ENCODE measurements at regions not wholly inside any gene's neighbourhood (a gene's known extent, or its start where the extent isn't known, plus 50 kb on each side); places are given as distances from the start of the nearest gene placed in this dataset.

DNA sequence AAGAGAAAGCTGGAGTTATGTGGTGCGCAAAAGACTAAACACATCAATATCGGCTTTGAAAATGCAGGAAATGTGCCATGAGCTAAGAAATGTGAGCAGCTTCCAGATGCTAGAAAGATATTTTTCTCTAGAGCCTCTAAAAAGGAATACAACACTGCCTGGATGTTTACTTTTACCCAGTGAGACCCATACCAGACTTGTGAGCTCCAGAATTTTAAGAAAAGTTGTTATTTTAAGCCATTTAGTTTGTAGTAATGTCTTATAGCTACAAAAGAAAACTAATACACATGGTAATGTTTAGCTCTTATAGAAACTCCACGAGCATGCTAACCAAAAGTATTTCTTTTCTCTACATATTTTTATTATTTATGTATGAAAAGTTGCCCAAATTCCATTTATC, 1389.4 kb downstream of the C4orf33 start:
- H3K4me2 ChIP-seq: no peak overlapping the region
- no peak for FAIRE-seq
- ChIA-PET POLR2A (no interaction called here), CTCF (no interaction called here)
- TF ChIP-seq, protein P1, sequence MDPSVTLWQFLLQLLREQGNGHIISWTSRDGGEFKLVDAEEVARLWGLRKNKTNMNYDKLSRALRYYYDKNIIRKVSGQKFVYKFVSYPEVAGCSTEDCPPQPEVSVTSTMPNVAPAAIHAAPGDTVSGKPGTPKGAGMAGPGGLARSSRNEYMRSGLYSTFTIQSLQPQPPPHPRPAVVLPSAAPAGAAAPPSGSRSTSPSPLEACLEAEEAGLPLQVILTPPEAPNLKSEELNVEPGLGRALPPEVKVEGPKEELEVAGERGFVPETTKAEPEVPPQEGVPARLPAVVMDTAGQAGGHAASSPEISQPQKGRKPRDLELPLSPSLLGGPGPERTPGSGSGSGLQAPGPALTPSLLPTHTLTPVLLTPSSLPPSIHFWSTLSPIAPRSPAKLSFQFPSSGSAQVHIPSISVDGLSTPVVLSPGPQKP (IDR thresholded peaks at IDR 0.05; ENCODE audit: low read depth, low read length): no peak
- H3K9me3 ChIP-seq: no peaks in the 10 kb centered on the region
- H3K4me3 ChIP-seq: no peak overlapping the region
- no peak for ATAC-seq
- no peak for DNase-seq (ENCODE audit: low read depth in 1 of 2, low spot score in 1 of 2)
- H3K27ac ChIP-seq: no peak overlapping the region
- no peaks in the 10 kb centered on the region for H3K4me1 ChIP-seq
- WGBS (ENCODE audit: missing lambda C conversion rate): 45% methylated on average over 3 of the region's 3 CpGs

DNA sequence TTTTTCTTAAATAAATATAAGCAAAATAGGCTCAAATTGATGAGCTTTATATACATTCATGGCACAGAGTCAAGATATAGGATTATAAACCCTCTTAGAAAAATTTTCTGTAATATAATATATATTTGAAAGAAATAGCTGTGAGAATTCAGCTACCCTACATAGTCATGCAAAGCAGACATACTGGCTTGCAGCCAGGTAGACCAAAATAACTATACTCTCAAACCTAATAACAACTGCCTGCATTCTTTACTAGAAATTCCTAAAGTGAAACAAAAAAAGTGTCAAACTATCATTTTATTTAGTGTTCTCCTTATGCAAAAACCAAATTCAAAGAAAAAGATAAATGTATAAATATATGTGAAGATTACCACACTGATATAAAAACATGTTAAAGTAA, 1390.2 kb downstream of the C4orf33 start:
- TF ChIP-seq, protein P1 (IDR thresholded peaks at IDR 0.05; ENCODE audit: low read depth, low read length): no peak
- TF ChIP-seq POLR2A (IDR thresholded peaks at IDR 0.05; ENCODE audit: low read length): no peak
- TF ChIP-seq SMC3 (IDR thresholded peaks at IDR 0.05): no peak
- no peak for TF ChIP-seq EHMT2 (IDR thresholded peaks at IDR 0.05; ENCODE audit: low read depth)
- no peak for TF ChIP-seq HOXB5 (CRISPR knock-in tag; IDR thresholded peaks at IDR 0.05)
- TF ChIP-seq, protein P2, sequence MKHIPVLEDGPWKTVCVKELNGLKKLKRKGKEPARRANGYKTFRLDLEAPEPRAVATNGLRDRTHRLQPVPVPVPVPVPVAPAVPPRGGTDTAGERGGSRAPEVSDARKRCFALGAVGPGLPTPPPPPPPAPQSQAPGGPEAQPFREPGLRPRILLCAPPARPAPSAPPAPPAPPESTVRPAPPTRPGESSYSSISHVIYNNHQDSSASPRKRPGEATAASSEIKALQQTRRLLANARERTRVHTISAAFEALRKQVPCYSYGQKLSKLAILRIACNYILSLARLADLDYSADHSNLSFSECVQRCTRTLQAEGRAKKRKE (CRISPR knock-in tag; IDR thresholded peaks at IDR 0.05; ENCODE audit: low read depth): no peak
- no peak for TF ChIP-seq MAZ (IDR thresholded peaks at IDR 0.05; ENCODE audit: borderline replicate concordance, low read depth, low read length)
- no peak for TF ChIP-seq MAFK (IDR thresholded peaks at IDR 0.05; ENCODE audit: partially characterized antibody)
- TF ChIP-seq HOXB13 (CRISPR knock-in tag; IDR thresholded peaks at IDR 0.05; ENCODE audit: low read depth): no peak
- TF ChIP-seq SREBF2 (IDR thresholded peaks at IDR 0.05): no peak
- TF ChIP-seq, protein P3, sequence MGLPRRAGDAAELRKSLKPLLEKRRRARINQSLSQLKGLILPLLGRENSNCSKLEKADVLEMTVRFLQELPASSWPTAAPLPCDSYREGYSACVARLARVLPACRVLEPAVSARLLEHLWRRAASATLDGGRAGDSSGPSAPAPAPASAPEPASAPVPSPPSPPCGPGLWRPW (IDR thresholded peaks at IDR 0.05): no peak
- TF ChIP-seq, protein P4, sequence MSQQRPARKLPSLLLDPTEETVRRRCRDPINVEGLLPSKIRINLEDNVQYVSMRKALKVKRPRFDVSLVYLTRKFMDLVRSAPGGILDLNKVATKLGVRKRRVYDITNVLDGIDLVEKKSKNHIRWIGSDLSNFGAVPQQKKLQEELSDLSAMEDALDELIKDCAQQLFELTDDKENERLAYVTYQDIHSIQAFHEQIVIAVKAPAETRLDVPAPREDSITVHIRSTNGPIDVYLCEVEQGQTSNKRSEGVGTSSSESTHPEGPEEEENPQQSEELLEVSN (IDR thresholded peaks at IDR 0.05; ENCODE audit: borderline replicate concordance, low read depth): no peak
- TF ChIP-seq RCOR1 (IDR thresholded peaks at IDR 0.05; ENCODE audit: low read depth, low read length): no peak
- TF ChIP-seq, protein P5, sequence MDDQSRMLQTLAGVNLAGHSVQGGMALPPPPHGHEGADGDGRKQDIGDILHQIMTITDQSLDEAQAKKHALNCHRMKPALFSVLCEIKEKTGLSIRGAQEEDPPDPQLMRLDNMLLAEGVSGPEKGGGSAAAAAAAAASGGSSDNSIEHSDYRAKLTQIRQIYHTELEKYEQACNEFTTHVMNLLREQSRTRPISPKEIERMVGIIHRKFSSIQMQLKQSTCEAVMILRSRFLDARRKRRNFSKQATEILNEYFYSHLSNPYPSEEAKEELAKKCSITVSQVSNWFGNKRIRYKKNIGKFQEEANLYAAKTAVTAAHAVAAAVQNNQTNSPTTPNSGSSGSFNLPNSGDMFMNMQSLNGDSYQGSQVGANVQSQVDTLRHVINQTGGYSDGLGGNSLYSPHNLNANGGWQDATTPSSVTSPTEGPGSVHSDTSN (IDR thresholded peaks at IDR 0.05): no peak
- TF ChIP-seq HEYL (CRISPR knock-in tag; IDR thresholded peaks at IDR 0.05): no peak
- no peak for TF ChIP-seq RNF2 (IDR thresholded peaks at IDR 0.05; ENCODE audit: borderline replicate concordance, low read depth)
- TF ChIP-seq FOSB (CRISPR knock-in tag; IDR thresholded peaks at IDR 0.05): no peak
- TF ChIP-seq, protein P6, sequence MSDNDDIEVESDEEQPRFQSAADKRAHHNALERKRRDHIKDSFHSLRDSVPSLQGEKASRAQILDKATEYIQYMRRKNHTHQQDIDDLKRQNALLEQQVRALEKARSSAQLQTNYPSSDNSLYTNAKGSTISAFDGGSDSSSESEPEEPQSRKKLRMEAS (IDR thresholded peaks at IDR 0.05): no peak
- no peak for TF ChIP-seq RARB (CRISPR knock-in tag; IDR thresholded peaks at IDR 0.05)
- TF ChIP-seq CBX8 (IDR thresholded peaks at IDR 0.05): no peak
- no peaks in the 10 kb centered on the region for H3K9me3 ChIP-seq
- POLR2A ChIA-PET: no interaction called here
- FAIRE-seq (no peak), ATAC-seq (no peak), DNase-seq (ENCODE audit: low read depth in 1 of 2, low spot score in 1 of 2) (no peak)
- CTCF ChIA-PET: no interaction called here
- no peak overlapping the region for H3K4me2 ChIP-seq
- no peak overlapping the region for H3K27ac ChIP-seq
- H3K4me3 ChIP-seq: no peak overlapping the region
- H3K4me1 ChIP-seq: no peaks in the 10 kb centered on the region

DNA sequence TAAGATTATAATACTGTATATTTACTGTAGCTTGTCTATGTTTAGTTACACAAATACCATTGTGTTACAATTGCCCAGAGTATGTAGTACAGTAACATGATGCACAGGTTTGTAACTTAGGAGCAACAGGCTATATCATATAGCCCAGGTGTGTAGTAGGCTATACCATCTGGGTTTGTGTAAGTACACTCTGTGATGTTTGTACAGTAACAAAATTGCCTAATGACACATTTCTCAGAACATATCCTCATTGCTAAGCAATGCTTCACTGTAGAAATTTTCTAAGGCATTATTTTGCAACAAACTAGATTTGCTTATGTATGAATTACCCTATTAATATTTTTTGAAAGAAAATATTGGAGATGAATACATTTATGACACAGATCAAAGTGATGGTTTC, 1390.9 kb downstream of the C4orf33 start:
- ATAC-seq (no peak), DNase-seq (ENCODE audit: low read depth in 1 of 2, low spot score in 1 of 2) (no peak), FAIRE-seq (no peak)
- no peaks in the 10 kb centered on the region for H3K4me1 ChIP-seq
- no peak overlapping the region for H3K4me2 ChIP-seq
- TF ChIP-seq, protein P7, sequence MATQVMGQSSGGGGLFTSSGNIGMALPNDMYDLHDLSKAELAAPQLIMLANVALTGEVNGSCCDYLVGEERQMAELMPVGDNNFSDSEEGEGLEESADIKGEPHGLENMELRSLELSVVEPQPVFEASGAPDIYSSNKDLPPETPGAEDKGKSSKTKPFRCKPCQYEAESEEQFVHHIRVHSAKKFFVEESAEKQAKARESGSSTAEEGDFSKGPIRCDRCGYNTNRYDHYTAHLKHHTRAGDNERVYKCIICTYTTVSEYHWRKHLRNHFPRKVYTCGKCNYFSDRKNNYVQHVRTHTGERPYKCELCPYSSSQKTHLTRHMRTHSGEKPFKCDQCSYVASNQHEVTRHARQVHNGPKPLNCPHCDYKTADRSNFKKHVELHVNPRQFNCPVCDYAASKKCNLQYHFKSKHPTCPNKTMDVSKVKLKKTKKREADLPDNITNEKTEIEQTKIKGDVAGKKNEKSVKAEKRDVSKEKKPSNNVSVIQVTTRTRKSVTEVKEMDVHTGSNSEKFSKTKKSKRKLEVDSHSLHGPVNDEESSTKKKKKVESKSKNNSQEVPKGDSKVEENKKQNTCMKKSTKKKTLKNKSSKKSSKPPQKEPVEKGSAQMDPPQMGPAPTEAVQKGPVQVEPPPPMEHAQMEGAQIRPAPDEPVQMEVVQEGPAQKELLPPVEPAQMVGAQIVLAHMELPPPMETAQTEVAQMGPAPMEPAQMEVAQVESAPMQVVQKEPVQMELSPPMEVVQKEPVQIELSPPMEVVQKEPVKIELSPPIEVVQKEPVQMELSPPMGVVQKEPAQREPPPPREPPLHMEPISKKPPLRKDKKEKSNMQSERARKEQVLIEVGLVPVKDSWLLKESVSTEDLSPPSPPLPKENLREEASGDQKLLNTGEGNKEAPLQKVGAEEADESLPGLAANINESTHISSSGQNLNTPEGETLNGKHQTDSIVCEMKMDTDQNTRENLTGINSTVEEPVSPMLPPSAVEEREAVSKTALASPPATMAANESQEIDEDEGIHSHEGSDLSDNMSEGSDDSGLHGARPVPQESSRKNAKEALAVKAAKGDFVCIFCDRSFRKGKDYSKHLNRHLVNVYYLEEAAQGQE (IDR thresholded peaks at IDR 0.05): no peak
- no peak overlapping the region for H3K4me3 ChIP-seq
- H3K9me3 ChIP-seq: no peaks in the 10 kb centered on the region
- CTCF ChIA-PET: no interaction called here
- H3K27ac ChIP-seq: no peak overlapping the region
- POLR2A ChIA-PET: no interaction called here

Measured in A549 (cell line).